ENCODE measurements at regions not wholly inside any gene's neighbourhood (a gene's known extent, or its start where the extent isn't known, plus 50 kb on each side); places are given as distances from the start of the nearest gene placed in this dataset.

GRCh38 chr1:209240351-209240750, 343.2 kb upstream of the CAMK1G start:
- no peak for TF ChIP-seq CTCF (IDR thresholded peaks at IDR 0.05; ENCODE audit: borderline replicate concordance, extremely low read depth, low read length, poor library complexity, severe bottlenecking)
- no peak for TF ChIP-seq EZH2 (IDR thresholded peaks at IDR 0.05; ENCODE audit: borderline replicate concordance, low read depth, low read length, severe bottlenecking)

All from DND-41 (cell line).